Breast epithelium (tissue), 4 donors: ENCODE measurements at regions not wholly inside any gene's neighbourhood (a gene's known extent, or its start where the extent isn't known, plus 50 kb on each side); places are given as distances from the start of the nearest gene placed in this dataset.

Experiments
- DNase-seq, 2 donors: peaks; one replicate each; pipeline ENCODE4 v3.0.0-alpha.2; 2019; ENCODE audit warnings: low spot score in 2 of 2
- H3K27ac ChIP-seq, 2 donors: fragments of 200-600 bp; sonication (generic) in 1 of 2; one replicate each; pipeline ENCODE4 v1.5.1; 2016 to 2019; ENCODE audit warnings: mild to moderate bottlenecking in 1 of 2
- H3K27me3 ChIP-seq, 2 donors: fragments of 200-600 bp; sonication (generic) in 1 of 2; one replicate each; pipeline versions ENCODE4 v1.5.1 to v1.6.0; 2017 to 2019; ENCODE audit warnings: control low read depth in 1 of 2, mild to moderate bottlenecking in 1 of 2
- H3K36me3 ChIP-seq: fragments of 200-600 bp; one replicate; pipeline ENCODE4 v1.5.1; 2019
- H3K4me1 ChIP-seq, 2 donors: fragments of 200-600 bp; sonication (generic); one replicate each; pipeline ENCODE4 v1.5.1; 2016 to 2019; ENCODE audit warnings: control low read depth in 1 of 2
- H3K4me3 ChIP-seq, 3 donors: fragments of 200-600 bp; sonication (generic); 1 replicate in 2 of 3; 2 replicates in 1 of 3; pipeline ENCODE4 v1.5.1; 2016 to 2019; ENCODE audit warnings: mild to moderate bottlenecking in 3 of 3, moderate library complexity in 2 of 3
- H3K9me3 ChIP-seq, 2 donors: fragments of 200-600 bp; sonication (generic) in 1 of 2; one replicate each; pipeline ENCODE4 v1.5.1; 2016 to 2019; ENCODE audit warnings: control low read depth in 1 of 2
- CTCF ChIP-seq, 3 donors: fragments of 450-650 bp; IDR thresholded peaks; one replicate each; pipeline ENCODE4 v1.5.1; 2016 to 2017; ENCODE audit warnings: antibody characterized with exemption in 3 of 3, mild to moderate bottlenecking in 3 of 3, moderate library complexity in 3 of 3
- POLR2A ChIP-seq: fragments of 450-650 bp; IDR thresholded peaks from one replicate; pipeline ENCODE4 v1.6.1; 2016; ENCODE audit warnings: antibody characterized with exemption, mild to moderate bottlenecking, moderate library complexity
- POLR2AphosphoS5 ChIP-seq, 3 donors: sonication (generic); formaldehyde crosslinking; IDR thresholded peaks; one replicate each; pipeline ENCODE4 v1.6.1; 2017; ENCODE audit warnings: antibody characterized with exemption in 3 of 3
- intact Hi-C: fragments of 100-400 bp; cut with DNase I; formaldehyde crosslinking; loops from one replicate; pipeline ENCODE4 v1.15.1; 2023; ENCODE audit warnings: low total_unique reads

DNA sequence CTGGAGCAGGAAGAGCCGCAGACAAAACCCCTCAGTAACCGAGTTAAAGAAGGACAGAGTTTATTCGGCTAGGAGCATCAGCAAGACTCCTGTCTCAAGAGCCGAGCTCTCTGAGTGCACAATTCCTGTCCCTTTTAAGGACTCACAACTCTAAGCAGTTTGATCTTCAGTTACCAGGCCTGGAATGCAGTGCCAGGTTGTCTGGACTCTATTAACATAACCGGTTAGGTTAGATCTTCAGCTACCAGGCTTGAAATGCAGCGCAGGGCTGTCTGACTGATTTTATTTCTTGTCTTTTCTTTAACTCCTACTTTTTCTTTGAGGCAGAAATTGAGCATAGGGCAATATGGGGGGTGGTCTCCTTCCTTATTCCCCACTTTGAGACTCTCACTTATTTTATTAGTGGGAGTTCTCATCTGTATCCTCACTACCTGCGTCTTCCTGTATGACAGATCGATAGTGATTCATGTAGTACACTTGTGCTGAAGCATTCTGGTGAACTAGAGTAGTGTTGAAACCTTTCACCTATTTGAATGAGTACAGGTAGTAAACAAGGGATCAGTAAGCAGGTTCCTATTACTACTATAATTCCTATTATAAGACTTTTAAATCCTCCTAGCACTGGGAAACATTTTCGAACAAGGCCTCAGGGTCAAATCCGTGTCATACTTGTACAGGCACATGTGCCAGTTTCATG is 325.0 kb downstream of the CGGBP1 start:
- TF ChIP-seq POLR2AphosphoS5 (IDR thresholded peaks at IDR 0.05): no peak
- TF ChIP-seq POLR2A: no peak
- no peak for TF ChIP-seq CTCF (IDR thresholded peaks at IDR 0.05)
- no peaks in the 10 kb centered on the region for H3K27me3 ChIP-seq
- no peaks in the 10 kb centered on the region for H3K36me3 ChIP-seq
- H3K9me3 ChIP-seq: no peaks in the 10 kb centered on the region
- DNase-seq: peak; percentile 55 to 62
- no peak overlapping the region for H3K4me3 ChIP-seq
- intact Hi-C loops: no loop called here
- no peaks in the 10 kb centered on the region for H3K4me1 ChIP-seq
- H3K27ac ChIP-seq: peak overlapping the region; percentile 74

DNA sequence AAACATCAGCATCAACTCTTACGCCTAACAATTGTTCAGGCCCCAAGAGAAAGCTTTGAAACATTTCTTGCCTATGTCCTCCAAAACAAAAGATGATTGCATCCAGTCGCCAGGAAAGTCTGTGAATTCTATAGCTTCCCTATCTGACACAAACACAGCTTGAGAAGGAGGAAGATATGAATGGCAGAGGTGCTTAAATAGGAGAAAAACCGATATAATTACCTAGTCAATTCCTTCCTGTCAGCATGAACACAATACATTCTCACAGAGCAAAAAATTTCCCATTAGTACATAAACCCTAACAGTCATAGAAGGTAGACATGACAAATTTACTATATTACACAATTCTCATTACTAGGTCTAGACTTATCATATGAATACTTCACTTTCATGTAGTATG is 326.5 kb downstream of the CGGBP1 start:
- TF ChIP-seq CTCF (IDR thresholded peaks at IDR 0.05) (no peak), POLR2A (no peak), POLR2AphosphoS5 (IDR thresholded peaks at IDR 0.05) (no peak)
- H3K27me3 ChIP-seq: no peaks in the 10 kb centered on the region
- intact Hi-C loops: no loop called here

GRCh38 chr3:87727783-87728182 is 331.0 kb downstream of the CGGBP1 start:
- no peaks in the 10 kb centered on the region for H3K9me3 ChIP-seq
- TF ChIP-seq POLR2A: no peak
- TF ChIP-seq CTCF (IDR thresholded peaks at IDR 0.05): no peak
- TF ChIP-seq POLR2AphosphoS5 (IDR thresholded peaks at IDR 0.05): no peak
- DNase-seq: no peak
- no peaks in the 10 kb centered on the region for H3K36me3 ChIP-seq
- no peak overlapping the region for H3K27ac ChIP-seq
- intact Hi-C loops: no loop called here
- H3K27me3 ChIP-seq: no peaks in the 10 kb centered on the region
- no peak overlapping the region for H3K4me3 ChIP-seq
- no peaks in the 10 kb centered on the region for H3K4me1 ChIP-seq

More for the DNA sequence above, 326.5 kb downstream of the CGGBP1 start:
- Histone ChIP-seq H3K4me3 (no peak overlapping the region), H3K9me3 (no peaks in the 10 kb centered on the region), H3K4me1 (no peaks in the 10 kb centered on the region), H3K36me3 (no peaks in the 10 kb centered on the region), H3K27ac (no peak overlapping the region)
- DNase-seq: no peak

DNA sequence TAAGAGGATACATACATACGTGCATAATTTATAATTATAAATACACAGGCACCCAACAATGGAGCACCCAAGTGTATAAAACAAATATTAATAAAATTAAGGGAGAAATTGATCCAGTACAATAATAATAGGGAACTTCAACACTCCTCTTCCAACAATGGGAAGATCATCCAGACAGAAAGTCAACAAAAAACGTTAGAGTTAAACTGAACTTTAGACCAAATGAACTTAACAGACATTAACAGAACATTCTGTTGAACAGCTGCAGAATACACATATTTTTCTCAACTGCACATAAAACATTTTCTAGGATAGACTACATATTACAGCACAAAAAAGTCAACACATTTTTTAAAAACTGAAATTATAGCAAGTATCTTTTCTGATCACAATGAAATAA is 339.7 kb downstream of the CGGBP1 start:
- Histone ChIP-seq H3K4me3 (no peak overlapping the region), H3K36me3 (no peaks in the 10 kb centered on the region), H3K27ac (no peak overlapping the region), H3K27me3 (no peaks in the 10 kb centered on the region), H3K9me3 (no peaks in the 10 kb centered on the region), H3K4me1 (no peaks in the 10 kb centered on the region)
- no peak for DNase-seq
- intact Hi-C loops: no loop called here
- TF ChIP-seq CTCF (IDR thresholded peaks at IDR 0.05) (no peak), POLR2A (no peak)

GRCh38 chr3:87710511-87710910 is 348.3 kb downstream of the CGGBP1 start:
- intact Hi-C loops: no loop called here
- H3K4me3 ChIP-seq: no peak overlapping the region
- no peaks in the 10 kb centered on the region for H3K36me3 ChIP-seq

More at GRCh38 chr3:87710511-87710910, 348.3 kb downstream of the CGGBP1 start:
- Histone ChIP-seq H3K9me3 (peaks cover 0 to 4% of the 10 kb centered on the region in 2 donors), H3K27me3 (no peaks in the 10 kb centered on the region), H3K4me1 (no peaks in the 10 kb centered on the region), H3K27ac (no peak overlapping the region)
- DNase-seq: no peak
- TF ChIP-seq CTCF (IDR thresholded peaks at IDR 0.05) (no peak), POLR2A (no peak), POLR2AphosphoS5 (IDR thresholded peaks at IDR 0.05) (no peak)
